Nephron (organoid): ENCODE measurements at regions not wholly inside any gene's neighbourhood (a gene's known extent, or its start where the extent isn't known, plus 50 kb on each side); places are given as distances from the start of the nearest gene placed in this dataset.
A peak's percentile ranks its signal among the peaks of the same experiment; 100 is the strongest.

Experiments
- H3K27ac Mint-ChIP-seq, 3 experiments: 2 replicates each; pipeline ENCODE4 v1.8.0; 2020; ENCODE audit warnings: mixed read lengths in 3 of 3, mild to moderate bottlenecking in 2 of 3, moderate library complexity in 1 of 3
- H3K27me3 Mint-ChIP-seq: 2 replicates; pipeline ENCODE4 v1.8.0; 2021; ENCODE audit warnings: low read depth, mild to moderate bottlenecking, moderate library complexity, mixed read lengths
- H3K36me3 Mint-ChIP-seq: 2 replicates; pipeline ENCODE4 v1.8.0; 2020; ENCODE audit warnings: low read depth, mixed read lengths
- H3K4me1 Mint-ChIP-seq: 2 replicates; pipeline ENCODE4 v1.8.0; 2020; ENCODE audit warnings: mixed read lengths
- H3K4me3 Mint-ChIP-seq, 3 experiments: 2 replicates each; pipeline ENCODE4 v1.8.0; 2020; ENCODE audit warnings: mild to moderate bottlenecking in 3 of 3, mixed read lengths in 3 of 3, moderate library complexity in 2 of 3
- H3K9me3 Mint-ChIP-seq: 2 replicates; pipeline ENCODE4 v1.8.0; 2020; ENCODE audit warnings: mixed read lengths
- CTCF ChIP-seq, 3 experiments: fragments of 200-600 bp; sonication (generic); IDR thresholded peaks; one replicate each; pipeline ENCODE4 v1.5.0; 2021; ENCODE audit warnings: antibody characterized with exemption in 3 of 3; ENCODE audit not compliant: unreplicated experiment in 3 of 3

DNA sequence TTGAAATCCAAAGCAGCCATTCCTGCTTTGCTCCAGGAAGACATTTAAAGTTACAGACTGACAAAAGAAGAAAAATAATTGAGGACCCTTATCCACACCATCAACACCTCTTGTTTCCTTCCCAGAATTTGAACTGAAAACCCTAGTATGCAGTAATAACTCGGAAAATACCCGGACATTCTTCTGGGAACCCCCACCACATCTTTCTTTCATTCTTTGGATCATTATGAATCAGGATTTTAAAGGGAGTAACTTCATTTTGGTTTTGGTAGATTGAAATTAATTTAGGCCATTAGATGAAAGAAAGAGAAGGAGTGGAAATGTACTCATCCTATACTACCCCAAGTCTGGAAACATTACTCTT is 213.8 kb upstream of the MARCKS start:
- peaks cover 26% of the 10 kb centered on the region for H3K4me1 Mint-ChIP-seq
- no peak overlapping the region for H3K4me3 Mint-ChIP-seq
- no peaks in the 10 kb centered on the region for H3K27me3 Mint-ChIP-seq
- H3K27ac Mint-ChIP-seq = peak overlapping the region in 2 of 3 experiments; percentile 20 to 48
- H3K9me3 Mint-ChIP-seq = no peaks in the 10 kb centered on the region
- no peaks in the 10 kb centered on the region for H3K36me3 Mint-ChIP-seq
- no peak for TF ChIP-seq CTCF (IDR thresholded peaks at IDR 0.05; ENCODE audit: unreplicated experiment in 3 of 3)

DNA sequence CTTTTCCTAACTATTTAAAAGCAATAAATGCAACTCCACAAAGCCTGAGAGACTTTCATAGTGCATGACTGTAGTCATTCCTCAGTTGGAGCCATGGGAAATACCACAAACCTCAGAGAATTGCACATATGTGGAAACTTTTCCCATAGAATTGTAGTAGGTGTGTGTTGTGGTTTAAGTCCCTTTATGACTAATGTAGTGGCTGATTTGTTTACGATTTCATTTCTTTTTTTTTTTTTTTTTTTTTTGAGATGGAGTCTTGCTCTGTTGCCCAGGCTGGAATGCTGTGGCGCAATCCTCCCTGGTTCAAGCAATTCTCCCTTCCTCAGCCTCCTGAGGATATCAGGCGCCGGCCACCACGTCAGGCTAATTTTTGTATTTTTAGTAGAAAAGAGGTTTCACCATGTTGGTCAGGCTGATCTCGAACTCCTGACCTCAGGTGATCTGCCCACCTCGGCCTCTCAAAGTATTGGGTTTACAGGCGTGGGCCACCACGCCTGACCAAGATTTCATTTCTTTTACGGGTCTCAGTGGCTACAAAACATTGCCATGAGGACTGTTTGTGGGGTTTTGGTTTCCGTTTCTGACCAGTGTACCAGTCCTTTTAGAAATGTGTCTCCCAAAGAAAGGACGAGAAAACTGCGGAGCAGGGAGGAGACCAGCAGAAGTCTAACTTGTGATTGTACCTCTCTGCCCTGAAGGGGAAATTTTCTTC is 212.1 kb upstream of the MARCKS start:
- H3K9me3 Mint-ChIP-seq = no peaks in the 10 kb centered on the region
- peak overlapping the region; percentile 65 to 91 (median 65) for H3K27ac Mint-ChIP-seq
- peaks cover 31% of the 10 kb centered on the region for H3K4me1 Mint-ChIP-seq
- no peaks in the 10 kb centered on the region for H3K36me3 Mint-ChIP-seq
- TF ChIP-seq CTCF (IDR thresholded peaks at IDR 0.05; ENCODE audit: unreplicated experiment in 3 of 3) = no peak
- H3K27me3 Mint-ChIP-seq = no peaks in the 10 kb centered on the region
- no peak overlapping the region for H3K4me3 Mint-ChIP-seq

DNA sequence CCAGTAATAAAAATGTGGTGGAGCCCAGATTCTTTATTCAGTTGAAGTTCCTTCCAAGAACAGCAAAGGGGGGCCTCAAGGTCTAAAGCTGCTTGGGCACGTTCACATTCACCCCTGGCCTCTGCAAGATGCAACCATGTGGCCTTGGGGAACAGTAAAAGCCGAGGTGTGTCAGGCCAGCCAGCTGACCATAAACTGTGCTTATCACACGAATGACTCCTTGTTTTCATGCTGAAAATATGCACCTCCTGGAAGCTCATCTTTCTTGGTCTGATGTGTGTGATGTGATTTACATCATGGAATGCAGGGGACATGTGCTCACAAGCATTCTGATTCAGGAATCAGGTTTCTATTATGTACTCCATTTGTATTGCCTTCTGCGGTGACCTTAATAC is 211.6 kb upstream of the MARCKS start:
- H3K36me3 Mint-ChIP-seq = no peaks in the 10 kb centered on the region
- H3K4me1 Mint-ChIP-seq = peaks cover 31% of the 10 kb centered on the region
- TF ChIP-seq CTCF (IDR thresholded peaks at IDR 0.05; ENCODE audit: unreplicated experiment in 3 of 3) = no peak
- peak overlapping the region; percentile 65 to 91 (median 65) for H3K27ac Mint-ChIP-seq
- no peaks in the 10 kb centered on the region for H3K9me3 Mint-ChIP-seq
- no peaks in the 10 kb centered on the region for H3K27me3 Mint-ChIP-seq
- H3K4me3 Mint-ChIP-seq = no peak overlapping the region

GRCh38 chr6:113645986-113646385 is 211.2 kb upstream of the MARCKS start:
- Mint-ChIP-seq H3K9me3 (no peaks in the 10 kb centered on the region), H3K4me3 (no peak overlapping the region), H3K27ac (peak overlapping the region; percentile 65 to 91 (median 65)), H3K36me3 (no peaks in the 10 kb centered on the region), H3K4me1 (peaks cover 34% of the 10 kb centered on the region), H3K27me3 (no peaks in the 10 kb centered on the region)
- no peak for TF ChIP-seq CTCF (IDR thresholded peaks at IDR 0.05; ENCODE audit: unreplicated experiment in 3 of 3)

- no peaks in the 10 kb centered on the region for H3K36me3 Mint-ChIP-seq
- H3K27me3 Mint-ChIP-seq = no peaks in the 10 kb centered on the region
- no peak overlapping the region for H3K4me3 Mint-ChIP-seq
- H3K4me1 Mint-ChIP-seq = peaks cover 38% of the 10 kb centered on the region
- no peak for TF ChIP-seq CTCF (IDR thresholded peaks at IDR 0.05; ENCODE audit: unreplicated experiment in 3 of 3)
- peak overlapping the region in 1 of 3 experiments; percentile 15 for H3K27ac Mint-ChIP-seq
- H3K9me3 Mint-ChIP-seq = no peaks in the 10 kb centered on the region
These were observed 210.4 kb upstream of the MARCKS start for GRCh38 chr6:113646701-113647100.
